Hepatocyte (in vitro differentiated cells): ENCODE measurements at regions not wholly inside any gene's neighbourhood (a gene's known extent, or its start where the extent isn't known, plus 50 kb on each side); places are given as distances from the start of the nearest gene placed in this dataset.

Experiments used
- CTCF ChIP-seq: fragments of 200-600 bp; sonication (generic); IDR thresholded peaks from 2 replicates; pipeline ENCODE4 v1.5.1; 2016; ENCODE audit warnings: antibody characterized with exemption, mild to moderate bottlenecking; ENCODE audit not compliant: poor library complexity
- EZH2 ChIP-seq: fragments of 200-600 bp; sonication (generic); IDR thresholded peaks from 2 replicates; pipeline ENCODE4 v1.6.1; 2016; ENCODE audit warnings: antibody characterized with exemption, mild to moderate bottlenecking, borderline replicate concordance

GRCh38 chrX:13190051-13190450, 129.8 kb downstream of the ATXN3L start:
- TF ChIP-seq CTCF (no peak), EZH2 (no peak)
